Activated T-cell treated with anti-CD3 and anti-CD28 coated beads for 48 hours (primary cell): ENCODE measurements at regions not wholly inside any gene's neighbourhood (a gene's known extent, or its start where the extent isn't known, plus 50 kb on each side); places are given as distances from the start of the nearest gene placed in this dataset.

Experiments
- DNase-seq: peaks from one replicate; pipeline ENCODE4 v3.0.0-alpha.2; 2020; ENCODE audit warnings: low read depth

GRCh38 chr2:6474161-6475140 is 391.3 kb downstream of the CMPK2 start:
- no peak for DNase-seq

DNA sequence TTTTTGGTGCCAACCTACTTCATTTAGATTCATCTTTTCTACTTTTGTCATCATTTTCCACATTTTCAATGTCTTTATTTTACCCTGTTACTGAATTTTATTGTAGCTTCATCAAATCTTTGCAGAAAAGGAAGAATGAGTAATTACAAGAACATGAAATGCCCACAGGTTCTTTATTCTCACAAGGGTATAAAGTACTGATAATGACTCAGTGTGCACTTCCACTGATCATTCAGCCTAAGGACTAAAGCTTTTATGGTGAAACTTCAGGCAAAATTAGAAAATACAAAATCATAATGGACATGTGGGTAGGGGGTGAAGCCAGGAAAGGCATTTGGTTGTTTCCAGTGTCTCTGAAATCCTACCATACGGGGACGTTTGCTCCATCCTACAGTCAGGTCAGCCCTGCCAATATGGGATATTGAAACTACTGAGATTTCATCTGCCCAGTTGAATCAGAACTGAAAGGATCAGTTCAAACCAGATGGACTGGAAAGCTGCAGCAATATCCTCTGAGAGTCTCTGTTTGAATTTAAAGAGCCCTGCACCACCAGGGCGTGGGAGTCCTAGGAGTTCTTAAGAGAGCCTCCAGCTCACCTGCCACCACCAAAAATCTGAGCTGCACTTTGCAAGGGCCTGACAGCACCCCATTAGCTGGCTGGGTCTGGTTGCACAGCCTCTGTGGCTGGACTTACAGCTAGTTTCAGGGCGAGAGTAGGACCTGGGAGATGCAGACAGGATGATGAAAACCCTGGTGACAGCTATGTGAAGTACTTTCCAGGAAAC is 390.4 kb downstream of the CMPK2 start:
- no peak for DNase-seq

DNA sequence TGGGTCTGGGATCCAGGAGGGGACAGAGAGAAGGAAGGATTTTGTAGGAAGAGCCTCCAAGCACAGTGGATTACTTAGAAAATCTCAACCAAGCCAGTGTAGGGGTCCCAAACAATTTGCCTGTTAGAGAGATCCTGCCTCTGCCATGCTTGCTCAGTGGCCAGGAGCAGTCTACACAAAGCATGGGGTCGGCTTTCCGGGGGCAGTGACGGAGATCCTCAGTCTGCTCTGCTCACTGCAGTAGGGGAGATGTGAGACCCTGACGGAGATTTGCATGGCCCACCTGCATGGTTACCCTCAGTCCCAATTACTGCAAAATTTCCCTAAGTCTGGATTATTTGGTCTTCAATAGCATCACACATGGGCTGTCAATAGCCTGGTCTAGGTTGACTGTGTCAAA is 385.2 kb downstream of the CMPK2 start:
- no peak for DNase-seq

GRCh38 chr2:6482256-6482655 is 383.5 kb downstream of the CMPK2 start:
- DNase-seq = no peak

- no peak for DNase-seq
These were observed 377.9 kb downstream of the CMPK2 start for GRCh38 chr2:6487765-6488164.

DNA sequence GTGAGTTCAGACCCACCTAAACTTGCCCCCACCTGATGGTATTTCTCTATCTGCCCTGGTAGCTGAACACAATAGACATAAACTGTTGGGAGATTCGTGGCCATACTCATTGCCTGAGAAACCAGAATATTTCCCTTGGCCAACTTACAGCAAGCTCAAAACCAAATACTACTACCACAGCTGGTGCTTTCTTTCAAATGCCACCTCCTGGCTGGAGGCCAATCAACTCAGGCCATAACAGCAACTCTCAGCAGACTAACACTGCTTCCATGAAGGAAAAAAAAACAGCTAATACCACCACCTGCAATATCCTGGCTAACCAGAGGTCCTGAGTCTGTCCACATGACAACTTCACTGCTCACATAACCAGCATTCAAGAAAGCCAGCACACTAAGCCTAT is 373.1 kb downstream of the CMPK2 start:
- DNase-seq = no peak

DNA sequence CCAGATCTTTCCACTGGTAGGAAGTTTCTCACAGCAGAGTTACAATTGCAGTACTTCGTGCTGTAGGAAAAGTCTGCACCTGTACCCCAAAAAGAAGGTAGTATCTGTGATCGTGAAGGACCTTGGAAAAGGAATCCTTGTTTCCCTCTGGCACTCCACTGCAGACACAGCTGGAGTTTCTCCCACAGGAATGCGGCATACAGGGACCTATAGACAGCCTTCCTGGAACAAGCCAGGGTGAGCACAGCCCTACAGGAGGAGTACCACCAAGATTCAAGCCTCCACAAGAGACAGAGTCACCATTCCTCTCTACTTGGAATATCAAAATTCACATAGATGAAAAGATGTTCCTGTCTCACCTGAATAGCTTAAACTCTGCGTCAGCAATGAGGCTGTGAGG is 372.4 kb downstream of the CMPK2 start:
- no peak for DNase-seq

- DNase-seq = no peak
These were observed 372.0 kb downstream of the CMPK2 start for GRCh38 chr2:6493669-6494068.

DNA sequence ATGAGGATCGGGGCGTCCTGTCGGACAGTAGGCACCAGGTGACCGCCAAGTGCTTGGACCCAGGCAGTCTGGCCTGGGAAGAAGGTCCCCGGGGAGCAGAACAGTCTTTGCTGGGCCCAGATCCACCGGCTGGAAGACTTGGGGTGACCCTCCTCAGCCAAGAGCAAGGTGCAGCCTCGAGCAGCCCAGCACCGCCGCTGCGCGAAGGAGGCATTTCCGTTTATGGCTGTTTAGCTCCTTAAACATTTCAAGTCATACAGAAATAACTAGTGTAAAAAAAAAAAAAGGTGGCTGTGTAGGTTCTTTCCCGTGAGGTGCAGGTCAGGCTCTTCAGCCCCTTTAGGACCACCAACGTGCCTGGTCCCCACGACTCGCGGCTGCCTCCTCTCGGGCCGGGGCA is 370.2 kb downstream of the CMPK2 start:
- DNase-seq = no peak

- no peak for DNase-seq
These were observed 369.3 kb downstream of the CMPK2 start for GRCh38 chr2:6496376-6496775.

GRCh38 chr2:6497048-6497447 is 368.7 kb downstream of the CMPK2 start:
- DNase-seq = no peak

DNA sequence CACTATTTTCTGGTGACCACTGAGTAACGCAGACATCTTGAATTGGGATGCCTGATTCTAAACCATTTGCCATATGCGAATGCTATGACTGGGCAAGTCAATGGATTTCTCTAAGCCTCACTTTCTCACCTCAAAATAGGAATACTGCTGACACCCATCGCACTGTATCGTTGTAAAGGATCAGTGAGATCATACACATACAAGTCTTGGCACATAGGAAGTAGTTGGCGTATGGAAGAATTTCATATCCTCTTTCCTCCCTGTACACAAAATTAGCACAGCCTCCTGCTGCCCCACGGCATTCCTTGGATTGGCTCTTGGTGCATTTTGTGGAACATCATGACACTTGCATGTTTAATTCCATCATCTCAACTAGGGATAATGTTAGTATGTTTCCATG is 366.9 kb downstream of the CMPK2 start:
- no peak for DNase-seq

GRCh38 chr2:6499691-6500090 is 366.0 kb downstream of the CMPK2 start:
- DNase-seq = no peak

DNA sequence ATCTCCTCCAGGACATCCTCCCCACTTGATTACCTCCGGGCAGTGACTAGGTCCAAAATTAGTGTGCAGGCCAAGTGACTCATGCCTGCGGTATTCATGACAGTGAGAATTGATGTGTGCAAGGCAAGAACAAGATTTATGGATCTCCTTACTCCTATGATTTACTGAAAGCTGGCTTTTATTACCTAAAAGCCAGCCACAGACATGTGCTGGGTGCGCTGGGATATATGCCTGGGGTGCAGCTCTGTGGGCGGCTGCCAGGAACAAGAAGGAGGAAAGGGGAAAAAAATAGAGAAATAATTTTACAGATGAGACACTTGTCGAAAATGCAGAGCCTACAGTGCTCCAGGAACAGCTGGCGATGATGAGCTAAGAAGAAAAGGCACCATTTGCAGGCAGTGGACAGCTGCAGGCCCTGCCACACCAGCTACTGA is 359.3 kb downstream of the CMPK2 start:
- DNase-seq = no peak

- DNase-seq = no peak
These were observed 358.8 kb downstream of the CMPK2 start for GRCh38 chr2:6506859-6507258.

GRCh38 chr2:6510532-6510931 is 355.2 kb downstream of the CMPK2 start:
- DNase-seq = no peak

- DNase-seq = no peak
These were observed 353.1 kb downstream of the CMPK2 start for GRCh38 chr2:6512589-6512988.

- DNase-seq = no peak
These were observed 349.0 kb downstream of the CMPK2 start for GRCh38 chr2:6516674-6517073.

DNA sequence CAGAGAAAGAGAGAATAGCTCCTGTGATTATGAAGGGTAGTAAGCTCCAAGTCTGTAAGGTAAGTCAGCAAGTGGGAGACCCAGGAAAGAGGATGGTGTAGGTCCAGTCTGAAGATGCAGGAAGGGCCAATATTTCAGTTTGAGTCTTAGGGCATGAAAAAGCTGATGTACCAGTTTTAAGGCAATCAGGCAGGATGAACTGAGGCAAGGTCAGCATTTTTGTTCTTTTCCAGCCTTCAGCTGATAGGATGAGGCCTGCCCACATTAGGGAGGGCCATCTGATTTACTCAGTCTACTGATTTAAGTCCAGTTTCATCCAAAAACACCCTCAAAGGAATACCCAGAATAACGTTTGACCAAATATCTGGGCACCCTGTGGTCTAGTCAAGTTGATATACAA is 347.3 kb downstream of the CMPK2 start:
- DNase-seq = no peak

GRCh38 chr2:6523476-6523875 is 342.2 kb downstream of the CMPK2 start:
- no peak for DNase-seq

DNA sequence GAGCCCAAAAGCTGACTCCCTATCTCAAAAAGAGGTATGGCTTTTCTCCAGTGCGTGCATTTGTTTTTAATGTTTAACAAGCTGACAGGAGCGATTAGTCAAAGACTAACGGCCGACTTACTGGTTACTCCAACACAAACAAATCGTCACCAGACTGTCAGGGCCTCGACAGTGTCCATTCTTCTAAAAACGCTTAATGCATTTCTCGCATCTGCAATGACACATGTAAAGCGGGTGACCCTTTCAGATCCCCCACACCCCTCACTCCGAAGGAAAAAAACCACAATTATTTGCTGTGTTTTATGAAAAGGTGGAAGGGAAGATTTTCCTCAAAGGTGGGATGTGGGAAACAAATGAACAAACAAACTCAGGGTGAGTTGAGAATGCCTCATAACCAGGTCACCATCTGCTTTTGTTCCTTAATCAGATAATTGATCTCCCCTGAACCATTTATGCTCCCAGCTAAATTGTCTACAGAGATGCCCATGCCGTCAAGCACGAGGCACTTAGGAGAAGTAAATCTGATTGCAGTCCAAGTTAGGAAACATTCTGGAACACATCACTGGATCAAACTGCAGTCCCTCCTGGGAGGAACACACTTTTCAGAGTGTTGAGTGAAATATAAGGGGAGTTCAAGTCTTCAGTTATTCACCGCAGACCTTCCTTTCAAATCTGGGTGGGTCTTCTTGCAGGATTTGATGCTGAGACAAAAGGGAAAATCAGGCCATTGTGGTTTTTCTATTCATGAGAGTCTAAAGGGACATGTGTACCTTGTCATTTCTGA is 340.8 kb downstream of the CMPK2 start:
- DNase-seq = no peak

GRCh38 chr2:6525475-6525964 is 340.2 kb downstream of the CMPK2 start:
- no peak for DNase-seq
